HG02943 (cell line): ENCODE measurements at regions not wholly inside any gene's neighbourhood (a gene's known extent, or its start where the extent isn't known, plus 50 kb on each side); places are given as distances from the start of the nearest gene placed in this dataset.

Experiments
- ATAC-seq: cut with Tn5 transposase; IDR thresholded peaks from one replicate; pipeline ENCODE4 v1.9.1; 2021; ENCODE audit warnings: mild to moderate bottlenecking, low read depth, moderate library complexity; ENCODE audit not compliant: unreplicated experiment

GRCh38 chr4:10212400-10212799 is 95.8 kb upstream of the WDR1 start:
- no peak for ATAC-seq

GRCh38 chr4:10207116-10207515 is 90.5 kb upstream of the WDR1 start:
- no peak for ATAC-seq

- no peak for ATAC-seq
Measured at GRCh38 chr4:10205223-10205622, 88.6 kb upstream of the WDR1 start.

GRCh38 chr4:10204401-10205058 is 87.9 kb upstream of the WDR1 start:
- ATAC-seq: no peak

- no peak for ATAC-seq
Measured at GRCh38 chr4:10203851-10204250, 87.3 kb upstream of the WDR1 start.

GRCh38 chr4:10201381-10202223 is 85.0 kb upstream of the WDR1 start:
- ATAC-seq: no peak

- ATAC-seq: no peak
Measured at GRCh38 chr4:10200869-10201268, 84.3 kb upstream of the WDR1 start.

- no peak for ATAC-seq
Measured at GRCh38 chr4:10198365-10198764, 81.8 kb upstream of the WDR1 start.

- ATAC-seq: no peak
Measured at GRCh38 chr4:10197952-10198351, 81.4 kb upstream of the WDR1 start.

- ATAC-seq: no peak
Measured at GRCh38 chr4:10196191-10196590, 79.6 kb upstream of the WDR1 start.

- ATAC-seq: no peak
Measured at GRCh38 chr4:10192331-10192730, 75.7 kb upstream of the WDR1 start.

GRCh38 chr4:10188400-10189004 is 71.9 kb upstream of the WDR1 start:
- ATAC-seq: no peak

GRCh38 chr4:10186228-10187214 is 69.9 kb upstream of the WDR1 start:
- ATAC-seq: no peak

- no peak for ATAC-seq
Measured at GRCh38 chr4:10185518-10186227, 69.1 kb upstream of the WDR1 start.

GRCh38 chr4:10184501-10184938 is 67.9 kb upstream of the WDR1 start:
- ATAC-seq: no peak

GRCh38 chr4:10184041-10184440 is 67.4 kb upstream of the WDR1 start:
- ATAC-seq: no peak

GRCh38 chr4:10183462-10183861 is 66.9 kb upstream of the WDR1 start:
- ATAC-seq: no peak

GRCh38 chr4:10182446-10183424 is 66.1 kb upstream of the WDR1 start:
- ATAC-seq: no peak
